ENCODE measurements at regions not wholly inside any gene's neighbourhood (a gene's known extent, or its start where the extent isn't known, plus 50 kb on each side); places are given as distances from the start of the nearest gene placed in this dataset.
"Not testable (repeated sequence)": the region's sequence is repeated elsewhere in the genome, so short reads cannot be mapped to it uniquely, and the experiment has no call there.

DNA sequence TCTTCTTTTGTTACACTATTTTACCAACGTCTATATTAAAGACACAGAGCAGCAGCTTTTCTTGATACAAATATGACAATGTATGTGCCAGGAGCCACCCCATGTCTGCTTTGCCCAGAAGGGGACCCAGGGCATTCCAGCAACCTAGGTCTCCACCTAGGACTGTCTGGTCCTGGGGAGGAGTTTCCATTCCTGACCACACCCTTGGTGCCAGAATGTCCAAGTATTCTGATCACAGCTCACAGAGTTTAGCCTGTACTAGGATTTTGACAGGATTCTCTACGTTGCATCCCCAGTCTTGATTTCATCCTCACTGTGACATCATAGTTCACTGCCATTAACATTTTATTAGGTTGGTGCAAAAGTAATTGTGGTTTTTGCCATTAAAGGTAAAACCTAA is 224.7 kb downstream of the SREK1 start:
- Histone ChIP-seq H3K36me3 (ENCODE audit: insufficient read depth) (no peaks in the 10 kb centered on the region), H3K4me1 (ENCODE audit: insufficient read depth) (no peaks in the 10 kb centered on the region), H3K27ac (ENCODE audit: low read depth) (no peak overlapping the region), H3K4me3 (ENCODE audit: low read depth, low read length) (no peak overlapping the region)
- WGBS = 55% methylated on average over 2 of the region's 2 CpGs
- DNase-seq (ENCODE audit: extremely low spot score) = no peak

DNA sequence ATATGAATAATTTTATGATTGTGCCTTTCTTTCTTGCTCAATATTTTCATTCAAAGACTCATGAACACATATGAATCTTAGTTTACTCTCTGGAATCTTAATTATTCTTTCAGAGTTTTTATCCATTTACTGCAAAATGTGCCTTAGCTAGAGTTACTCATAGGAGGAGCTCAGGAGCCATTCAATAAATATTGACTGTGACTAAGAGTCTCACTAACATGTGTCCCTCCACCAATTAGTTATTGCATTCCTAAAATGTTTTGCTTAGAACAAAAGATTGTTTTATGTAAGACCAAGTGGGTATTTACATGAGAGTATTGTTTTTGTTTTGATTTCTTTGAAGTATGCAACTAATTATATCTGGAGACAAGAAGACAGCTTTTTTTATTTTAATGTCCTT is 218.4 kb upstream of the MAST4 start:
- no peak overlapping the region for H3K4me3 ChIP-seq (ENCODE audit: low read depth, low read length)
- H3K27ac ChIP-seq (ENCODE audit: low read depth) = no peak overlapping the region
- H3K4me1 ChIP-seq (ENCODE audit: insufficient read depth) = no peaks in the 10 kb centered on the region
- no peak for DNase-seq (ENCODE audit: extremely low spot score)
- no peaks in the 10 kb centered on the region for H3K36me3 ChIP-seq (ENCODE audit: insufficient read depth)

DNA sequence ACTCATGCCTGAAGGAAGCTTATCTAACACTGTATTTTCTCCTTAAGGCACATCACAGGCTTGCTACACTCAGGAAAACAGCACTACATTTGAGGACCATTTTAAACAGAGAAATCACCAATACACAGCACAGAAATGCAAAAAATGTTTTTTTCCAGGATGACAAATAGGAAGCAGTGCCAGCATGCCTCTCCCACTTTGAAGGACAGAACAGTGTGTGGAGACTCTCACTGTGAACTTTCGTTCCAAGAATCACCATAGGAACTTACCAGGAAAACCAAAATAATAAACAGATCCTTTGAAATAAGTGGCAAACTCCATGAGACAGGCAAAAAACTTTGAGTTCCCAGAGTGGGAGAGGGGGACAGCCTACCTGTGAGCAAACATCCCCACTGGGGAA is 217.8 kb upstream of the MAST4 start:
- H3K27ac ChIP-seq (ENCODE audit: low read depth) = no peak overlapping the region
- 76% methylated on average over 1 of the region's 1 CpG for WGBS
- H3K4me3 ChIP-seq (ENCODE audit: low read depth, low read length) = no peak overlapping the region
- no peaks in the 10 kb centered on the region for H3K4me1 ChIP-seq (ENCODE audit: insufficient read depth)
- no peaks in the 10 kb centered on the region for H3K36me3 ChIP-seq (ENCODE audit: insufficient read depth)
- no peak for DNase-seq (ENCODE audit: extremely low spot score)

DNA sequence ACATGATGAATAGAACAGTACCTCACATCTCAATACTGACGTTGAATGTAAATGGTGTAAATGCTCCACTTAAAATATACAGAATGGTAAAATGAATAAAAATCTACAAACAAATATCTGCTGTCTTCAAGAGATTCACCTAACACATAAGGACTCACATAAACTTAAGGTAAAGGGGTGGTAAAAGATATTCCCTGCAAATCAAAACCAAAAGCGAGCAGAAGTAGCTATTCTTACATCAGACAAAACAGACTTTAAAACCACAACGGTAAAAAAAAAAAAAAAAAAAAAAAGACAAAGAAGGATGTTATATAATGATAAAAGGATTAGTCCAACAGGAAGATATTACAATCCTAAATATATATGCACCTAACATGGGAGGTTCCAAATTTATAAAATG is 214.0 kb upstream of the MAST4 start:
- Histone ChIP-seq H3K36me3 (ENCODE audit: insufficient read depth) (no peaks in the 10 kb centered on the region), H3K4me1 (ENCODE audit: insufficient read depth) (no peaks in the 10 kb centered on the region), H3K27ac (ENCODE audit: low read depth) (no peak overlapping the region), H3K4me3 (ENCODE audit: low read depth, low read length) (no peak overlapping the region)
- WGBS = 87% methylated on average over 3 of the region's 3 CpGs
- DNase-seq (ENCODE audit: extremely low spot score) = no peak

DNA sequence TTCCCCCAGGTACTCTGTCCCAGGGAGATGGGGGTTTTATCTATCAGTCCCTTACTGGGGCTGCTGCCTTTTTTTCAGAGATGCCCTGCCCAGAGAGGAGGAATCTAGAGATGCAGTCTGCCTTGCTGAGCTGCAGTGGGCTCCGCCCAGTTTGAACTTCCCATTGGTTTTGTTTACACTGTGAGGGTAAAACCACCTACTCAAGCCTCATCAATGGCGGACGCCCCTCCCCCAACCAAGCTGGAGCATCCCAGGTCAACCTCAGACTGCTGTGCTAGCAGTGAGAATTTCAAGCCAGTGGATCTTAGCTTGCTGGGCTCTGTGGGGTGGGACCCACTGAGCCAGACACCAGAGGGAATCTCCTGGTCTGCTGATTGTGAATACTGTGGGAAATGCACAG is 191.0 kb upstream of the MAST4 start:
- H3K27ac ChIP-seq (ENCODE audit: low read depth); DNase-seq (ENCODE audit: extremely low spot score); H3K36me3 ChIP-seq (ENCODE audit: insufficient read depth); H3K4me1 ChIP-seq (ENCODE audit: insufficient read depth); H3K4me3 ChIP-seq (ENCODE audit: low read depth, low read length): not testable (repeated sequence)
- WGBS = 87% methylated on average over 3 of the region's 3 CpGs

DNA sequence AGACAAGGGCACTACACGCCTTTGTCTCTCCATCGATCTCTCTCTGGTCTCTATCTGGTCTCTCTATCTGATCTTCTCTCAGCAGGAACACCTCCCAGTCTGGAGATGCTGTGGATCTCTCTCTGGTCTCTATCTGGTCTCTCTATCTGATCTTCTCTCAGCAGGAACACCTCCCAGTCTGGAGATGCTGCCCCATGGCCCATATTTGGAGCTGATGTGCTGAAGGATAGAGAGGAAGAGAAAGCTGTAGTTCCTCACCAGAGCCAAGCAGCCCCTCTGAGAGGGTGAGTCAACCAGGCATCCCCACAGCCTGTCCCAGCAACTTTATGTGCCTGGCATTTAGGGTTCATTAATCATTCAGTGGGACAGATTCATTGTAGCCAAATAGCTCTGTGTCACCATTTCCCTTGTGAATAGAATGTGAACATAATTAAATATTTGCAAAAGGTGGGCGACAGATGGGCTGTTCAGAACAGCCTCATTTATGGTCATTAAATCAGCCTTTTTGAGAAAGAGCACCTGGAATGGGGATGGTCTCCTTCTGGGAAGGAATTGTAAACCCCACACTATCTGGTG is 189.3 kb upstream of the MAST4 start:
- Histone ChIP-seq H3K4me3 (ENCODE audit: low read depth, low read length) (no peak overlapping the region), H3K4me1 (ENCODE audit: insufficient read depth) (no peaks in the 10 kb centered on the region), H3K36me3 (ENCODE audit: insufficient read depth) (no peaks in the 10 kb centered on the region), H3K27ac (ENCODE audit: low read depth) (no peak overlapping the region)
- 68% methylated on average over 3 of the region's 3 CpGs for WGBS
- DNase-seq (ENCODE audit: extremely low spot score) = peak; percentile 54

DNA sequence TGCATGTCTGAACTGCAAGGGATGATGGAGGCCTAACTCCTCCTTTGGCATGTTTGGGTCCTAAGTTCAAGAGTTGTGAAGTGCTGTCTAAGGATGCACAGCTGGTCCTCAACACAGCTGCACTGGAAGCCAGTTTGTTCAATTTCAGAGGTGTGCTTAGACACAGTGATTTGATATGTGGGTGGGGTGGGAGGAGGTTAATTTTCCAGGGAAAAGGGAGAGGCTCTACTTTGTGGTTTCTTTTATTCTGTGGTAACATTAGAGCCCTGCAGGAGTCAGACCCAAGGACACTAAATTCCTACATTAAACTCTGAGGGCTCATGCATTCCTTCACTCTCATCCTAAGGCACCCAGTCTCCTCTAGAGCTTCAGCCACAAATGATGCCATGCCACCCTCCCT is 188.4 kb upstream of the MAST4 start:
- Histone ChIP-seq H3K4me1 (ENCODE audit: insufficient read depth) (no peaks in the 10 kb centered on the region), H3K27ac (ENCODE audit: low read depth) (no peak overlapping the region), H3K36me3 (ENCODE audit: insufficient read depth) (no peaks in the 10 kb centered on the region), H3K4me3 (ENCODE audit: low read depth, low read length) (no peak overlapping the region)
- no peak for DNase-seq (ENCODE audit: extremely low spot score)

DNA sequence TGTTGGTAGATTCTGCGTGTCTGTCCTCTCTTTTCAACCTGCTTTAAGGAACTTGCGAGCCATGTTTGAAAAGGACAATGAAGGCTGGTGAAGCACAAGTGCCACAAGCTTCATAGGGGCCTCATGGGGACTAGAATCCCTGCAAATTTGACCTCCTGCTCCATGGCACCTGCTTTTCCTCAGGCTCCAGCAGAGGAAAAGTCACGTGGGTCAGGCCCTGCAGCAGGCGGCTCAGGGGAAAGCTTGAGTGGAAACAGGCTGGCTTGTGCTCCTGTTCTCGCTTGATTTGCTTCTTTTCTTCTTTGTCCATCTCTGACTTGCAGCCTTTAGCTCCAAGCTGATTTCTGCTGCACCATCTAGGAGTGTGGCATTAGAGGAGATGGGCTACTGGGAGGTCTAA is 187.6 kb upstream of the MAST4 start:
- DNase-seq (ENCODE audit: extremely low spot score) = no peak

DNA sequence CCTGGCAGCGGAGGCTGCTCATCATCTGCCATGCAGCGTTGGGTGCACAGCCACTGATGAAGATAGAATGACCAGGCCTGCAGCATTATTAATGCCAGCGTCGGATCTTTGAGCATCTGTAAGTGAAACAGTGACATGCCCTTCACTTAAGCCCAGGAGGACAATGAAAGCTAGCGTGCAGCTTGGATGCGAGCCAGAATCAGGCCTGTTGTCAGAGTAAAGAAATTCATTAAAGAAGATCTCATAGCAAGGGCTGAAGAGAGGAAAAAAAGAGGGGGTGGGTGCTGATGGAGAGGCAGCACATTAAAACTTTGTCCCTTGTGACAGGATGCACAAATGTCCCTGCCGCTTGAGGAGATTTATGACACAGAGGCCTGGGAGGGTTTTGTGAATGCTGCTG is 186.1 kb upstream of the MAST4 start:
- Histone ChIP-seq H3K27ac (ENCODE audit: low read depth) (no peak overlapping the region), H3K4me3 (ENCODE audit: low read depth, low read length) (no peak overlapping the region), H3K4me1 (ENCODE audit: insufficient read depth) (no peaks in the 10 kb centered on the region), H3K36me3 (ENCODE audit: insufficient read depth) (no peaks in the 10 kb centered on the region)
- no peak for DNase-seq (ENCODE audit: extremely low spot score)
- WGBS = 58% methylated on average over 7 of the region's 7 CpGs

More for the DNA sequence above, 187.6 kb upstream of the MAST4 start:
- Histone ChIP-seq H3K4me3 (ENCODE audit: low read depth, low read length) (no peak overlapping the region), H3K27ac (ENCODE audit: low read depth) (no peak overlapping the region), H3K36me3 (ENCODE audit: insufficient read depth) (no peaks in the 10 kb centered on the region), H3K4me1 (ENCODE audit: insufficient read depth) (no peaks in the 10 kb centered on the region)
- WGBS = 83% methylated on average over 5 of the region's 5 CpGs

DNA sequence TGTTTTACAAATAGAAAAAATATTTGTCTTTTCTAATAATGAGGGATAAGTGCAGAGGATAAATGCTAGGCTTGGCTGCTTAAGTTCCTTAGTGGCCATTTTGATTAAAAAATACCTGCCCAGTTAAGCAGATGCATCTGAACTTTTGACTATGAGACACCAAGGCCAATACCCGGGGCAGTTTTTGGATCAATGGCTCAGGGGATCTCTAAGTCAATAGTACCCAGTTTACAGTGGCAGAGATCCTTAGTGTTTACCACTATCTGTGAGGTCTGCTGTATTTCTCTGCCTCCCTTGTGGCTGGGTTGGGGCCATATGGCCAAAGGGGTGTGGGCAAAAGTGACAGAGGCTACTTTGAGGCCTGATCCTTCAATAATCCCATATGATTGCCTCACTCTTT is 184.5 kb upstream of the MAST4 start:
- no peak overlapping the region for H3K27ac ChIP-seq (ENCODE audit: low read depth)
- WGBS = 87% methylated on average over 1 of the region's 1 CpG

DNA sequence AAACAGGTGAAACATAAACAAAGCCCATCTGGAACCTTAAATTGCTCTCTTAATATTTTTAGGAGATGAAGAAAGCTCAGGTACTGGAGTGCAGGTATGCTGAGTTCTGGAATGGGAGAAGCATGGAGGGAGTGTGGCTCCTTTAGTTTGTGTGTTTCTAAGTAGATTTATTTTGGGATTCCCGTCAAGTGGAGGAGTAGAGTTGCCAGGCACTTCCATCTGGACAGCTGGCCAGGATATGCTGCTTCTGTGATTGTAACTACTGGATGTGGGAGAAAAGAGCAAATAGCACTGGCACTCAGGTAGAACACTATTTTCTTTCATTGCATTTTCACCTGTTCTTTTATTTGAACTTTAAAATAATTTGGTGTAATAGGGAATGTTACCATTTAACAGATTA is 182.3 kb upstream of the MAST4 start:
- Histone ChIP-seq H3K36me3 (ENCODE audit: insufficient read depth) (no peaks in the 10 kb centered on the region), H3K4me3 (ENCODE audit: low read depth, low read length) (no peak overlapping the region), H3K4me1 (ENCODE audit: insufficient read depth) (no peaks in the 10 kb centered on the region), H3K27ac (ENCODE audit: low read depth) (no peak overlapping the region)
- DNase-seq (ENCODE audit: extremely low spot score) = no peak
- 76% methylated on average over 1 of the region's 1 CpG for WGBS

More for the DNA sequence above, 184.5 kb upstream of the MAST4 start:
- no peaks in the 10 kb centered on the region for H3K36me3 ChIP-seq (ENCODE audit: insufficient read depth)
- H3K4me3 ChIP-seq (ENCODE audit: low read depth, low read length) = no peak overlapping the region
- H3K4me1 ChIP-seq (ENCODE audit: insufficient read depth) = no peaks in the 10 kb centered on the region
- DNase-seq (ENCODE audit: extremely low spot score) = no peak

DNA sequence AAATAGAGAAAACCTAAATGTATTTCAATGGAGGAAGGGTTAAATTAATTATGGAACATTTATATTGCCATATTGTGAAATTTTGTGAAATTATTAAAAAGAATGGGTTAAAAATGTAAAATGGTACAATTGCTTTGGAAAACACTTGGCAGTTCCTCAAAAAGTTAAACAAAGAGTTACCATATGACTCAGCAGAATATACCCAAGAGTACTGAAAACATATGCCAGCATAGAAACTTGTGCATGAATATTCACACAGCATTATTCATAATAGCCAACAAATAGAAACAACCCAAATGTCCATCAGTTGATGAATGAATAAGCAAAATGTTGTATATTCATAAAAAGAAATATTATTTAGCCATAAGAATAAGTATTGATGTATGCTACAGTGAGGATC is 181.0 kb upstream of the MAST4 start:
- no peaks in the 10 kb centered on the region for H3K36me3 ChIP-seq (ENCODE audit: insufficient read depth)
- H3K4me1 ChIP-seq (ENCODE audit: insufficient read depth) = no peaks in the 10 kb centered on the region
- DNase-seq (ENCODE audit: extremely low spot score) = no peak
- no peak overlapping the region for H3K27ac ChIP-seq (ENCODE audit: low read depth)
- H3K4me3 ChIP-seq (ENCODE audit: low read depth, low read length) = no peak overlapping the region

DNA sequence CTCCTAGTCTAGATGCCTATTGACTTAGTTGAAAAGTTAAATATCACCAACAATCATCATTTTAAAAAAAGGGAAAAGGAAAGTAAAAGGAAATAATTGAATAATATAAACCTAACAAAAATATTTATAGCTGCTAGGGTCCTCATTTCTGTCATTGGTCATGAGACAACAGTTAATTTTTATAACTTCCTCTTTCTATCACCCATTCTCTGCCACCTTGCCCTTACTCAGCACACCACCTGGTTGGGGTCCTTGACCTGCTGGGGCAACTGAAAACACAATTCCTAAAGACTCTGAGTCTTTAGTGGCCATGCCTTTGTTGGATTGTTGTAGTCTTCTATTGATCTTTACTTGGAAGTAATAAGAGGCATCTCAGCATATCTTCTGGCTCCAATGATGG is 179.5 kb upstream of the MAST4 start:
- Histone ChIP-seq H3K36me3 (ENCODE audit: insufficient read depth) (no peaks in the 10 kb centered on the region), H3K27ac (ENCODE audit: low read depth) (no peak overlapping the region), H3K4me3 (ENCODE audit: low read depth, low read length) (no peak overlapping the region), H3K4me1 (ENCODE audit: insufficient read depth) (no peaks in the 10 kb centered on the region)
- no peak for DNase-seq (ENCODE audit: extremely low spot score)

DNA sequence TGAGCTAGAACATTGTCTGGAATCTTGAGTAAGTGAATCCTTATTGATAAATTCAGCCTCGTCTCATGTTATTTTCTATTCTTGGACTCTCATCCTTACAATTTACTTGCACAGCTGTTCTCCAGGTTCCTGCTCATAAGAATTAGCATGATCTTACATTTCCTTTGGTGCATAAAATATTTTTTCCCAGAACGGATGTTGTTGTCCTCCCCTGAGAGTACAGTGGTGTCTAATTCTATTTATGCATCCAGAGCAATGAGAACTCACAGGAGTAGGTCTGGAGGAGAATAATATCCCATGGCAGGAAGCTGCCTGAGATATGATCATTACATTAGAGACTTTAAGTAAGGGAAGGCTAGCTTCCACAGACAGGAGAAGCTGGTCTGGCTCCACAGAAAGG is 178.4 kb upstream of the MAST4 start:
- WGBS = 34% methylated on average over 2 of the region's 2 CpGs
- no peaks in the 10 kb centered on the region for H3K36me3 ChIP-seq (ENCODE audit: insufficient read depth)
- no peak overlapping the region for H3K4me3 ChIP-seq (ENCODE audit: low read depth, low read length)
- H3K27ac ChIP-seq (ENCODE audit: low read depth) = no peak overlapping the region
- H3K4me1 ChIP-seq (ENCODE audit: insufficient read depth) = no peaks in the 10 kb centered on the region
- no peak for DNase-seq (ENCODE audit: extremely low spot score)

DNA sequence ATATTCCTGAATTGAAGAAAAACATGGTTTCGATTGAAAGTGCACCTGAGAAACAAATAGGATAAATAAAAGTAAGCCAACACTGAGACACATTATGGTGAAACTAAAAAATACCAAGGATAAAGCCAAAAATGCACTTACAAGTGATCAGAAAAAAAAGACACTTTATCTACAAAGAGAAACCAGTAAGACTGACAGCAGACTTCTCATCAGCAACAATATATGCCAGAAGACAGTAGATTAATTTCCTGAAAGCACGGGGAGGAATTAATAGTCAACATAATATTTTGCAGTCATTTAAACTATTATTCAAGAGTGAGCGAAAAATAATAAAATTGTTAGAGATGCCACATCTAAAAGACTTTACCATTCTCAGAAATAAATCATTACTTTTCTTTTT is 172.7 kb upstream of the MAST4 start:
- H3K4me3 ChIP-seq (ENCODE audit: low read depth, low read length) = no peak overlapping the region
- WGBS = 98% methylated on average over 3 of the region's 3 CpGs
- no peak for DNase-seq (ENCODE audit: extremely low spot score)
- no peak overlapping the region for H3K27ac ChIP-seq (ENCODE audit: low read depth)
- H3K4me1 ChIP-seq (ENCODE audit: insufficient read depth) = no peaks in the 10 kb centered on the region
- no peaks in the 10 kb centered on the region for H3K36me3 ChIP-seq (ENCODE audit: insufficient read depth)

Data from urinary bladder (tissue), 3 donors.